NCI-H2196 treated with DMSO at 0.1 percent for 48 hours (cell line): ENCODE measurements at regions not wholly inside any gene's neighbourhood (a gene's known extent, or its start where the extent isn't known, plus 50 kb on each side); places are given as distances from the start of the nearest gene placed in this dataset.

ENCODE experiments used
- DNase-seq: peaks from one replicate; lab custom pipeline; 2025; ENCODE audit not compliant: unreplicated experiment; lab: John Stamatoyannopoulos, UW

- DNase-seq, result no peak
Measured at GRCh38 chr10:36332926-36333325, 690.8 kb upstream of the FZD8 start.

- no peak for DNase-seq
Measured at GRCh38 chr10:36331121-36331520, 689.0 kb upstream of the FZD8 start.

- no peak for DNase-seq
Measured at GRCh38 chr10:36325815-36326214, 683.7 kb upstream of the FZD8 start.

- no peak for DNase-seq
Measured at GRCh38 chr10:36324831-36325230, 682.7 kb upstream of the FZD8 start.

GRCh38 chr10:36313142-36313541 is 671.0 kb upstream of the FZD8 start:
- no peak for DNase-seq

GRCh38 chr10:36303896-36304295 is 661.8 kb upstream of the FZD8 start:
- no peak for DNase-seq

- DNase-seq, result no peak
Measured at GRCh38 chr10:36302086-36302485, 660.0 kb upstream of the FZD8 start.

- no peak for DNase-seq
Measured at GRCh38 chr10:36301539-36301938, 659.4 kb upstream of the FZD8 start.

- DNase-seq, result no peak
Measured at GRCh38 chr10:36301139-36301538, 659.0 kb upstream of the FZD8 start.

GRCh38 chr10:36283827-36284226 is 641.7 kb upstream of the FZD8 start:
- DNase-seq, result no peak

- DNase-seq, result no peak
Measured at GRCh38 chr10:36281831-36282331, 639.8 kb upstream of the FZD8 start.

- no peak for DNase-seq
Measured at GRCh38 chr10:36280890-36281499, 638.9 kb upstream of the FZD8 start.

GRCh38 chr10:36280321-36280741 is 638.2 kb upstream of the FZD8 start:
- DNase-seq, result no peak

- no peak for DNase-seq
Measured at GRCh38 chr10:36278176-36278575, 636.1 kb upstream of the FZD8 start.

- no peak for DNase-seq
Measured at GRCh38 chr10:36277459-36277858, 635.4 kb upstream of the FZD8 start.

- DNase-seq, result no peak
Measured at GRCh38 chr10:36271627-36272340, 629.7 kb upstream of the FZD8 start.

GRCh38 chr10:36269222-36269621 is 627.1 kb upstream of the FZD8 start:
- DNase-seq, result no peak

GRCh38 chr10:36266923-36267322 is 624.8 kb upstream of the FZD8 start:
- no peak for DNase-seq

- DNase-seq, result no peak
Measured at GRCh38 chr10:36265741-36266140, 623.6 kb upstream of the FZD8 start.

- no peak for DNase-seq
Measured at GRCh38 chr10:36263871-36264270, 621.8 kb upstream of the FZD8 start.

GRCh38 chr10:36256948-36257356 is 614.9 kb upstream of the FZD8 start:
- no peak for DNase-seq

- no peak for DNase-seq
Measured at GRCh38 chr10:36256166-36256565, 614.1 kb upstream of the FZD8 start.

GRCh38 chr10:36254199-36254598 is 612.1 kb upstream of the FZD8 start:
- DNase-seq, result no peak
